Activated T-helper 1 cell treated with anti-CD3 and anti-CD28 coated beads, Interleukin-12 subunit alpha, Interleukin-12 subunit beta, Interleukin-2, Interleukin-4 antibody, amounts not matched to agents 30 ng/mL and 10 ng/mL and 1 ng/mL, durations not matched to agents 14 hours and 24 hours and 36 hours (primary cell): ENCODE measurements at regions not wholly inside any gene's neighbourhood (a gene's known extent, or its start where the extent isn't known, plus 50 kb on each side); places are given as distances from the start of the nearest gene placed in this dataset.
"Not testable (repeated sequence)": the region's sequence is repeated elsewhere in the genome, so short reads cannot be mapped to it uniquely, and the experiment has no call there.

Experiments used
- DNase-seq: peaks from one replicate; pipeline ENCODE4 v3.0.0; 2021; ENCODE audit warnings: low spot score
- H3K27ac Mint-ChIP-seq: one replicate; pipeline ENCODE4 v1.8.0; 2021; ENCODE audit warnings: mild to moderate bottlenecking, mixed read lengths
- H3K27me3 Mint-ChIP-seq: one replicate; pipeline ENCODE4 v1.8.0; 2022; ENCODE audit warnings: mild to moderate bottlenecking, moderate library complexity, mixed read lengths; ENCODE audit not compliant: insufficient read depth
- H3K36me3 Mint-ChIP-seq: one replicate; pipeline ENCODE4 v1.8.0; 2021; ENCODE audit warnings: low read depth, mixed read lengths
- H3K4me1 Mint-ChIP-seq: one replicate; pipeline ENCODE4 v1.8.0; 2021; ENCODE audit warnings: low read depth, mixed read lengths
- H3K4me3 Mint-ChIP-seq: one replicate; pipeline ENCODE4 v1.8.0; 2021; ENCODE audit warnings: mild to moderate bottlenecking, moderate library complexity, mixed read lengths
- H3K9me3 Mint-ChIP-seq: one replicate; pipeline ENCODE4 v1.8.0; 2021; ENCODE audit warnings: mixed read lengths
- intact Hi-C: fragments of 100-400 bp; cut with micrococcal nuclease; formaldehyde crosslinking; loops from one replicate; pipeline ENCODE4 v1.15.1; 2024

GRCh38 chr4:43659547-43659946 is 767.0 kb downstream of the GRXCR1 start:
- H3K4me1 Mint-ChIP-seq, DNase-seq, H3K4me3 Mint-ChIP-seq, H3K27me3 Mint-ChIP-seq, intact Hi-C loops, H3K27ac Mint-ChIP-seq, H3K36me3 Mint-ChIP-seq: not testable (repeated sequence)
- peaks cover 20% of the 10 kb centered on the region for H3K9me3 Mint-ChIP-seq

DNA sequence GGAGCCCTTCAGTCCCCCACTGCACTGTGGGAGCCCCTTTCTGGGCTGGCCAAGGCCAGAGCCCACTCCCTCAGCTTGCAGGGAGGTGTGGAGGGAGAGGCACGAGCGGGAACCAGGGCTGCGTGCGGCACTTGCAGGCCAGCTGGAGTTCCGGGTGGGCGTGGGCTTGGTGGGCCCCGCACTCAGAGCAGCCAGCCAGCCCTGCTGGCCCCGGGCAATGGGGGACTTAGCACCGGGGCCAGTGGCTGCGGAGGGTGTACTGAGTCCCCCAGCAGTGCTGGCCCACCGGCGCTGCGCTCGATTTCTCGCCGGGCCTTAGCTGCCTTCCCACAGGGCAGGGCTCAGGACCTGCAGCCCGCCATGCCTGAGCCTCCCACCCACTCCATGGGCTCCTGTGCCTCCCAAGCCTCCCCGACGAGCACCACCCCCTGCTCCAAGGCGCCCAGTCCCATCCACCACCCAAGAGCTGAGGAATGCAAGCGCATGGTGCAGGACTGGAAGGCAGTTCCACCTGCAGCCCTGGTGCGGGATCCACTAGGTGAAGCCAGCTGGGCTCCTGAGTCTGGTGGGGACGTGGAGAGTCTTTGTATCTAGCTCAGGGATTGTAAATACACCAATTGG is 776.2 kb downstream of the KCTD8 start:
- H3K9me3 Mint-ChIP-seq = peaks cover 20% of the 10 kb centered on the region
- H3K27me3 Mint-ChIP-seq, intact Hi-C loops, H3K36me3 Mint-ChIP-seq, H3K4me3 Mint-ChIP-seq, DNase-seq, H3K27ac Mint-ChIP-seq, H3K4me1 Mint-ChIP-seq: not testable (repeated sequence)

DNA sequence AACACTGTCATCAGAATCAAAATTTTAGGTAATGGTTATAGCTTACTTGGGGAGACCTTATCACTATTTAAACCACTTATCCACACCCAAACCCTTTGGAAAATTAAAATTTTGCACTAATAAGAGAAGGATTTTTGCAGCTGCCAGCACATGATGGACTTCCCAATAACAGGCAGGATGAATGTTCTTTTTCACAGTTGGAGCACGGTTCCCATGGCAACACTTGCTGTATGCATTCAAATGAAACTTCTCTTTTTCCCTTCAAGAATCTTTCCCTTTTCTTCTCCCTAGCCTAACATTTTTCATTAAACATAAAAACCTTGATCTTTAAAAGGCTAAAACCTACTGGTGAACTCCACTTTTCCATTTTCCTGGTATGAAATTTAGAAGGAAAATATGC is 768.2 kb downstream of the KCTD8 start:
- no peak for DNase-seq
- intact Hi-C loops = no loop called here
- H3K4me1 Mint-ChIP-seq = no peaks in the 10 kb centered on the region
- H3K27me3 Mint-ChIP-seq = no peaks in the 10 kb centered on the region
- peaks cover 22% of the 10 kb centered on the region for H3K9me3 Mint-ChIP-seq
- no peak overlapping the region for H3K4me3 Mint-ChIP-seq
- no peaks in the 10 kb centered on the region for H3K36me3 Mint-ChIP-seq
- H3K27ac Mint-ChIP-seq = no peak overlapping the region

- no peak overlapping the region for H3K27ac Mint-ChIP-seq
- no peak overlapping the region for H3K4me3 Mint-ChIP-seq
- no peaks in the 10 kb centered on the region for H3K4me1 Mint-ChIP-seq
- DNase-seq = no peak
- no peaks in the 10 kb centered on the region for H3K27me3 Mint-ChIP-seq
- H3K9me3 Mint-ChIP-seq = peaks cover 17% of the 10 kb centered on the region
- H3K36me3 Mint-ChIP-seq = no peaks in the 10 kb centered on the region
- intact Hi-C loops = no loop called here
Measured at GRCh38 chr4:43682551-43682950, 766.1 kb downstream of the KCTD8 start.

DNA sequence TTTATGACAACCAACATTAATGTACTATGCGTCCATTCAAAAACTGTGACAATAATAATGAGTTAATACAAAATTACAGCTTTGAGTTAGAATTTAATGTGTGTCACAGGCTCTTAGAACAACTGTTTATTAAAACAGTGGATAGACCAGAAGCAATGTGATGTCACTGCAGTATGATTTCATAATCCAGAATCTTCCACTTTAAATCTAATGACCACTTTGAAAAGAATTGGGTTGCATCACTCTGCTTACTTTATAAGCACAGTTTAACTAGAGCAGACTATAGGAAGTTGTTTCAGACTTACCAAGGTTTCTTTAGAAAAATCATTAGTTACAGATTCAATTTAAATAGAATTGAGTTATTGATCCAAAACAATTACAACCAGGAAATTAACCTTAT is 758.5 kb downstream of the KCTD8 start:
- H3K27ac Mint-ChIP-seq = no peak overlapping the region
- H3K9me3 Mint-ChIP-seq = peaks cover 16% of the 10 kb centered on the region
- DNase-seq = no peak
- H3K36me3 Mint-ChIP-seq = no peaks in the 10 kb centered on the region
- no peak overlapping the region for H3K4me3 Mint-ChIP-seq
- H3K27me3 Mint-ChIP-seq = no peaks in the 10 kb centered on the region
- intact Hi-C loops = no loop called here
- H3K4me1 Mint-ChIP-seq = no peaks in the 10 kb centered on the region

DNA sequence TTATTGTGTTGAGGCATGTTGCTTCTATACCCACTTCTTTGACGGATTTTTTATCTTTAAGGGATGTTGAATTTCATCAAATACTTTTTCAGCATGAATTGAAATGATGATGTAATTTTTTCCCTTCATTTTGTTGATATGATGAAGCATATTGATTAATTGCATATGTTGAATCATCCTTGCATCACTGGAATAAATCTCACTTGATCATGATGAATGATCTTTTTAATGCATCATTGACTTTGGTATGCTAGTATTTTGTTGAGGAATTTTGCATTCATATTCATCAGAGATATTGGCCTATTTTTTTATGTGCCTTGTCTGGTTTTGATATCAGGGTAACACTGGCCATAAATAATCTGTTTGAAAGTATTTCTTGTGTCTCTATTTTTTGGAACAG is 754.7 kb downstream of the KCTD8 start:
- no peaks in the 10 kb centered on the region for H3K4me1 Mint-ChIP-seq
- no peak for DNase-seq
- H3K27me3 Mint-ChIP-seq = no peaks in the 10 kb centered on the region
- H3K36me3 Mint-ChIP-seq = no peaks in the 10 kb centered on the region
- intact Hi-C loops = no loop called here
- H3K4me3 Mint-ChIP-seq = no peak overlapping the region
- peaks cover 30% of the 10 kb centered on the region for H3K9me3 Mint-ChIP-seq
- H3K27ac Mint-ChIP-seq = no peak overlapping the region

DNA sequence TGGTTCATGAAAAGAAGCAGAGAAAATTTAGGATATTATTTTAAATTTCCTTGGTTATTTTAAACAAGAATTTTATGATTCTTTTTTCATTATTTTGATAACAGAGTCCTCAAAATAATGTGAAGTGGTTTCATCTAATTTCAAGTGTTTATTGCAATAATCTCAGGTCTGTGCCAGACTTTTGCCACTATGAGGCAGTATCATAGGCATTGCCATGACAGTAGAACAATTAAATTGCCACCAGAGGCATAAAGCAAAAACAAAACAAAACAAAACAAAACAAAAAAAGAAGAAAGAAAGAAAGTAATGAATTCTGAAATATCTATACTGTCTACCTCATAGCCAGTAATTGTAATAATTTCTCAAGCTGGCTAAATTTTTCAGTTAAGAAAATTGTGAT is 739.2 kb downstream of the KCTD8 start:
- DNase-seq = no peak
- Mint-ChIP-seq H3K9me3 (peaks cover 16% of the 10 kb centered on the region), H3K27ac (no peak overlapping the region), H3K4me1 (no peaks in the 10 kb centered on the region), H3K4me3 (no peak overlapping the region), H3K36me3 (no peaks in the 10 kb centered on the region), H3K27me3 (no peaks in the 10 kb centered on the region)
- intact Hi-C loops = no loop called here

DNA sequence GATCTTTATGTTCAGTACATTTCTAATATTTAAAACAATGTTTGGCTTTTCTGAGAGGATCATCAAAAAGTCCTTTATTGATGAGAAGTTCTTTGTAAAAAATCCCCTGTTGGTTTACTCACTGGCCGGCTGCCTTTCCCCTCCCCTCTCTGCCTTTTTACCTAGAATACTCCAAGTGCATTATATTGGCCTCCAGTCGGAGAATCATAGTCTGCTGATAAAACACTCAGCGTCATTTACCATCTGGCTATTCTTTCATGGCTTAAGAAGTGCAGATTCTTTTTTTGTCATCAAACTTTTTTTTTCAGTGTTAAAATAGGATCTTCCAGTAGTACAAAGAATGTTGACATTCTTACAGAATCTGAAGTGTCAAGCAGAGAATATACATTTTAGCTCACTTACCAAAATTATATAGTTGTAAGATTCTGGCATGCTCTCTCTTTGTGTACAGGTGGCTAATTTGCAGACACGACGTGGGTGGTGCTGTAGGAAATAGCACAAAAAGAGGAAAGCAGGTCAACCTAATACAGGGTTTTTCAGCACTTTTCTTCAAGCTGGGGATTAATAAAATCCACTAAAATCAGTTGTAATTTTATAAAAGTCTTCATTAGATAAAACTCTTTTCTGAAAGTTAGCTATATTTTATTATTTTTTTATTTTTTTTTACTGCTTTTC is 731.8 kb downstream of the KCTD8 start:
- H3K36me3 Mint-ChIP-seq = no peaks in the 10 kb centered on the region
- H3K4me1 Mint-ChIP-seq = no peaks in the 10 kb centered on the region
- intact Hi-C loops = no loop called here
- no peaks in the 10 kb centered on the region for H3K27me3 Mint-ChIP-seq
- no peak overlapping the region for H3K27ac Mint-ChIP-seq
- H3K4me3 Mint-ChIP-seq = no peak overlapping the region
- H3K9me3 Mint-ChIP-seq = peaks cover 8% of the 10 kb centered on the region
- no peak for DNase-seq

- H3K4me1 Mint-ChIP-seq = no peaks in the 10 kb centered on the region
- intact Hi-C loops = no loop called here
- H3K4me3 Mint-ChIP-seq = no peak overlapping the region
- no peaks in the 10 kb centered on the region for H3K36me3 Mint-ChIP-seq
- H3K27me3 Mint-ChIP-seq = no peaks in the 10 kb centered on the region
- no peak for DNase-seq
- peaks cover 7% of the 10 kb centered on the region for H3K9me3 Mint-ChIP-seq
- no peak overlapping the region for H3K27ac Mint-ChIP-seq
Measured at GRCh38 chr4:43718369-43718768, 730.2 kb downstream of the KCTD8 start.

DNA sequence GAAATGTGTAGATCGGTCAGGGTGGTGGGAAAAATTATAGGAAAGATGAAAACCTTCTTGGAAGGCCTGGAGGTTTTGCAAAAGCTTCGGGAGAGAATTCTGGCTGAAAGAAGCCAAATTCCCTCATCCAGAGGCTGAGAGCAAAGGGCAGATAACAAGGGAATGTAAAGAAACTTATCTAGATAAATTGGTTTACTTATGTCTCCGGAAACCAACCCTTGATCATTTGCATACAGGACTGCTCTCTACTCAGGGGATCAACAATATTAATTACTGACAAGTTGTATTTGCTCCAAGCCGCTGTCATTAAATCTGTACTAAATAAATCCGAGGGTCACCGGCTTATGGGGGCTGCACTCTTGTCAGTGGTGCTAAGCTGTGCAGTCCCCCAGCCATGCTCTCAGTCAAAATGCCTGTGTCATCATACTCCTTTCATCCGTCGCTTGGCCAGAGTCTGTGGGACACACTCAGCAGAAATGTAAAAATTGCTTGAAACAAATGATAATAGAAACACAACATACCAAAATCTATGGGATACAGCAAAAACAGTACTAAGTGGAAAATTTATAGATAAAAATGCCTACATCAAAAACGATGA is 715.7 kb downstream of the KCTD8 start:
- intact Hi-C loops = no loop called here
- Mint-ChIP-seq H3K9me3 (peaks cover 18% of the 10 kb centered on the region), H3K4me1 (no peaks in the 10 kb centered on the region), H3K4me3 (no peak overlapping the region), H3K36me3 (no peaks in the 10 kb centered on the region), H3K27me3 (no peaks in the 10 kb centered on the region), H3K27ac (no peak overlapping the region)
- no peak for DNase-seq

- intact Hi-C loops = no loop called here
- no peak overlapping the region for H3K27ac Mint-ChIP-seq
- peaks cover 4% of the 10 kb centered on the region for H3K9me3 Mint-ChIP-seq
- H3K27me3 Mint-ChIP-seq = no peaks in the 10 kb centered on the region
- no peak for DNase-seq
- H3K4me3 Mint-ChIP-seq = no peak overlapping the region
- no peaks in the 10 kb centered on the region for H3K36me3 Mint-ChIP-seq
- H3K4me1 Mint-ChIP-seq = no peaks in the 10 kb centered on the region
Measured at GRCh38 chr4:43742083-43742482, 706.5 kb downstream of the KCTD8 start.

GRCh38 chr4:43754566-43754965 is 694.0 kb downstream of the KCTD8 start:
- no peaks in the 10 kb centered on the region for H3K27me3 Mint-ChIP-seq
- no peak for DNase-seq
- H3K4me1 Mint-ChIP-seq = no peaks in the 10 kb centered on the region
- no peak overlapping the region for H3K4me3 Mint-ChIP-seq
- H3K9me3 Mint-ChIP-seq = no peaks in the 10 kb centered on the region
- H3K36me3 Mint-ChIP-seq = no peaks in the 10 kb centered on the region
- intact Hi-C loops = no loop called here
- no peak overlapping the region for H3K27ac Mint-ChIP-seq

- Mint-ChIP-seq H3K27ac (no peak overlapping the region), H3K4me3 (no peak overlapping the region), H3K27me3 (no peaks in the 10 kb centered on the region), H3K4me1 (no peaks in the 10 kb centered on the region), H3K36me3 (no peaks in the 10 kb centered on the region), H3K9me3 (no peaks in the 10 kb centered on the region)
- no peak for DNase-seq
- intact Hi-C loops = no loop called here
Measured at GRCh38 chr4:43757147-43757546, 691.5 kb downstream of the KCTD8 start.
